Left renal pelvis (tissue), 4 donors: ENCODE measurements at regions not wholly inside any gene's neighbourhood (a gene's known extent, or its start where the extent isn't known, plus 50 kb on each side); places are given as distances from the start of the nearest gene placed in this dataset.

Experiments used
- DNase-seq, 4 donors: peaks; one replicate each; pipeline ENCODE4 v3.0.0-alpha.2; 2013; ENCODE audit warnings: low read depth in 4 of 4, low spot score in 3 of 4

GRCh38 chr9:109549386-109549785, 51.3 kb upstream of the PTPN3 start:
- DNase-seq: no peak

- no peak for DNase-seq
Measured at GRCh38 chr9:109551651-109552050, 53.5 kb upstream of the PTPN3 start.

DNA sequence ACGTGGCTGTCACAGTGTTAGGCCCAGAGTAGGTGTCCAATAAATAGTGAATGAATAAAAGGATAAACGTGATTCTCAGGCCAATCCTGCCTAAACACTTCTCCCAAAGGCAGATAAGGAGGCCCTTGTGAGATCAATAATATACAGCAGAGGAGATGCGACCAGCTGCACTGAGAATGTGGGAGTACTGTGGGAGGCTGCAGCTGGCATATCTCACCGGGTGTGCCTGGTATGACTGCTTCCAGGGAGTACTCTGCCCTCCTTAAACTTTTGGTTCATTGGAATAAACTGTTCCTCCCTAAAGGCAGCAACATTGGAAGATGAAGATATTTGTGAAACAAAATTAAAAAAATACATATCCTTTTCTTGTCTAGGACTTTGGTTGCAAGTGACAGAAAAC, 57.1 kb upstream of the PTPN3 start:
- no peak for DNase-seq

- DNase-seq: no peak
Measured at GRCh38 chr9:109556061-109556460, 58.0 kb upstream of the PTPN3 start.

GRCh38 chr9:109556786-109557185, 58.7 kb upstream of the PTPN3 start:
- no peak for DNase-seq

GRCh38 chr9:109557481-109557880, 59.4 kb upstream of the PTPN3 start:
- DNase-seq: no peak

DNA sequence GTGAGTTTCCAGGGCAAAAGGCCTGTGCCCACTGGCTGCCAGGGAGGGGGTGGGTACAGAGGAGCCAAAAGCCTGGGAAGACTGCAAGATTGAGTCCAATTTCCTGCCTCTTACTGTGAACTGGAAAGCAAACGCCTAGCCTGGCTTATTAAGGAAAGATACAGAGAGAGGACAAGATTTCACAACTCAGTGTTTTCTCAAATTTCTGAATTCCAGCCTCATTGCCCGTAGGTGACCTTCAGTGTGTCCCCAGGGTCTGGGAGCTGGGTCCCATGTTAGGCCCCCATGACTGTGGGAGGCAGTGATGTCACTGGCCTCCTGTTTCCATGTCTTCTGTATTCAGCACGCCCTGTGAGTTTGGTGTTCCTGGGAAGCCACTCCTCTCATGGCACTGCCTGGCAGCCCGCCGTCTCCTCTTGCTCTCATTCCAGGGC, 60.6 kb upstream of the PTPN3 start:
- no peak for DNase-seq

DNA sequence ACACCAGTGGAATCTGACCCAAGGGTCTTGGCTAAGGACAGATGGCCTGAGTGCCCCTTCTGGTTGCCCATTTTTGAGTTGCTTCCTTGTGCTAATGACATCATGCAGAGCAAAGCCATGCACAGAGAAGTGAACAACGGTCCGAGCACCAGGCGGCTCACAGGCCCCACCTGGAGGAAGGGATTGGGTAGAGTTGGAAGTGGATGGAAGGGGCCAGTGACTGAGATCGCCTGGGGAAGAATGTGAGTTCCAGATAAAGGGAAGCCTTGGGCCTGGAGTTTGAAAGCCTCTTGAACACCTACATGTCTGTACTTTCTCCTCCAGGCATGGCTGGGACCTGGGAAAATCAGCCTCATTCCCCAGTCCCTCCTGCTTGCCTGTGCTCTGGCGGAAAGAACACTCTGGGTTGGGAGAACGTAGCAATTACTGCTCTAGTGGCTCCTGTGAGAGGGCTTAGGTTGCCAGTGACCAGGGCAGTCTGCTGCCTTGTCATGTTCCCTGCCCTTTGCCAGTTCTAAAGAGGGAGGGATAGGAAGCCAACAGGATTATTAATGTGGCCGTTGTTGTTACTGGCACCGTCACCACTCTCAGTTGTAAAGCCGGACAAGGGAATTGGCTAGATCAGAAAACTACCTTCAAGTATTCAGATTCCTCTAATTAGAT, 62.5 kb upstream of the PTPN3 start:
- DNase-seq: no peak

DNA sequence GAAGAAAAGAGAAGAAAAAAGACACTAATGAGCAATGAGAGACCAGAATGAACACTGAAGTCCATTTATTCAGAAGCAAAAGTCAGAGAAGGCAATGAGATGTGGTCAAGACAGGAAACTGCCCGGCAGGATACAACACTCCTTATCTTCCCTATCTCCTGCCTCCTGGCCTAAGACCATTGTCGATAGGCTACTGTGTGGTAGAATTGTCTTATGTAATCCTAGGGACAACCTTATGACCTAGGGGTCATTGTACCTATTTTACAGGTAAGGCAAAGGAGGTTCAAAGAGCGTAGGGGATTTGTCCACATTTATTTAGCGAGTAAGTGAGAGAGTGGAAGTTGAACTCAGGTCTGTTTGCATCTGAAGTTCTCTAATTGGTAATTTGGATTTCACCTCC, 63.0 kb upstream of the PTPN3 start:
- no peak for DNase-seq

GRCh38 chr9:109568089-109568488, 70.0 kb upstream of the PTPN3 start:
- DNase-seq: no peak

GRCh38 chr9:109568568-109569210, 70.6 kb upstream of the PTPN3 start:
- DNase-seq: no peak

- DNase-seq: peak in 3 of 4 donors; percentile 31 to 61 (median 42)
Measured at GRCh38 chr9:109574061-109574882, 76.2 kb upstream of the PTPN3 start.

GRCh38 chr9:109576762-109577161, 78.7 kb upstream of the PTPN3 start:
- DNase-seq: no peak

DNA sequence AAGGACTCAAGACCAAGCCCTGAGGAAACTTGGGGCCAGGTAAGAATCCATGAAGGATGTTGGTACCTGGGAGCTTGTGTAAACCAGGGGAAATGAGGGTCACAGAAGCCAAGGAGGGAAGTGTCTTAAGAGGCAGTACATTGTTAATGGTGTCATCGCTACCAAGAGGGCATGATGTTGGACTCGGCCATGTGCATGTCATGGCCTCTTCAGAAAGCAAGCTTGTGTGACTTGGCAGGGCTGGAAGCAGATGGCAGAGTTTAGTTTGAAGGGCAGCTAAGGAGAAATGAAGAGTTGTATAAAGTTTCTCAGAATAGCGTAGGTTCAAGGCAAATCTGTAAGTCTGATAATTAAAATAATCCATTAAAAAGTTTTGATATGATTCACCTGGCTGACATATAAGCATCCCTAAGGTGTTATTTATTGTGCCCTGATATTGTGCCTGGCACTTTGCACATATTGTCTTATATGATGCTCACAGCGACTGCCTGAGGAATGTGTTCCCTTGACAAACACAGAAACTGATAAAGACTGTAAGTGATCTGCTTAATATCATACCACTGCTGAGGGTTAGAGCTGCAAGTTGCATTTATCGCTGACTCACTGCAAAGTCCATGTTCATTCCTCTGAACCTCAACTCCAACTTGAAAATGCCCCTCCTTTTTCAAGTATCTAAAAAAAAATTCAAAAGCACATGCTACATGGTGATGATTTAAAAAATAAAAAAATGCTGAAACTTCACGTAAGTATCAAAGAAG, 81.3 kb upstream of the PTPN3 start:
- DNase-seq: no peak

- DNase-seq: no peak
Measured at GRCh38 chr9:109582386-109582785, 84.3 kb upstream of the PTPN3 start.

DNA sequence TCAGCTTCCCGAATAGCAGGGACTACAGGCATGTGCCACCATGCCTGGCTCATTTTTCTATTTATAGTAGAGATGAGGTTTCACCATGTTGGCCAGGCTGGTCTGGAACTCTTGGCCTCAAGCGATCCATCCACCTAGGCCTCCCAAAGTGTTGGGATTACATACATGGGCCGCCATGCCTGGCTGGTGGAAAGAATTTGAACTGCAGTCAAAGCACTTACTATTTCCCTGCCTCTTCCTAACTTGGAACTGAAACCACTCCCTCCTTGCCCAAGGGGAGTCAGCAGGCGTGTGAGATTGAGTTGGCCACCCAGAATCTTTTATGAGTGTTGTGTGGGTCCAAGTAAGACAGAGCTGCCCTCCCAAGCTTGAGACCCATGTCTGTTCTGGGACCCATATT, 86.1 kb upstream of the PTPN3 start:
- DNase-seq: no peak

DNA sequence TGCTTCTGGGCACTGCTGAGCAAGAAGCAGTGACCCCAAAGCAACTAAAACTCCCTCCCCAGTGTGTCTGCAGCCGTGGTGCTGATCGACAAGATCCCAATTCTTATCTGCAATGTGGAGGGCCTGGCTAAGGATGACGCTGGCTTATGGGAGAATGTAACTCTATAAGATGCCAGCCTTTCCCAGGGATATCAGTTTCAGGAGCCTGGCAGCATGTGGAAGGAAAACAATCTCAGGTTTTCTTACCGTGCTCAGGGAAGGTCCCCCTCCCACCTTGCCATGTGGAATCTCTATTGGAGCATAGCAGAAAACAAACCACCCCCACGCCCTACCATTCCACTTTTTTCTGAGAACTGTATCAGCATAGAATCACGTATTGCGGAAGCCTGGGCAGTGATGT, 87.7 kb upstream of the PTPN3 start:
- DNase-seq: peak; percentile 50 to 80 (median 56)

- no peak for DNase-seq
Measured at GRCh38 chr9:109586993-109587392, 88.9 kb upstream of the PTPN3 start.

DNA sequence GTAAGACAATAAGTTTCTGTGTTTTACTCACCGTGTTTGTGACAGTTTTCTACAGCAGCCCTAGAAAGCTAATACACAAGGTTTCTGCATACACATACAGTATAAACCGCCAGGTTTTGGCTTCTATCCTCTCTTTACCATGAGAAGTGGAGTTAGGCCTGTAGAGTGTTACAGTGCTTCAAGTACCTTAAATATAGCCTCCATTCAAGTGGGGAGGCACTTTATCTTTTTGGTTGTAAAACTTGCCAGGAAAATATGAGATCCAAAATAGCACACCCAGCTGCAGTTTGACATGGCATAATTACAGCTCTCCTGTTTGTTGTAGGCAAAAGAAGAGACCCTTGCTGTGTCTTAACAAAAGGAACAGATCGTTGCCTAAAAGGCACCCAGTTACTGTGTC, 90.3 kb upstream of the PTPN3 start:
- no peak for DNase-seq

- no peak for DNase-seq
Measured at GRCh38 chr9:109590966-109591365, 92.9 kb upstream of the PTPN3 start.

DNA sequence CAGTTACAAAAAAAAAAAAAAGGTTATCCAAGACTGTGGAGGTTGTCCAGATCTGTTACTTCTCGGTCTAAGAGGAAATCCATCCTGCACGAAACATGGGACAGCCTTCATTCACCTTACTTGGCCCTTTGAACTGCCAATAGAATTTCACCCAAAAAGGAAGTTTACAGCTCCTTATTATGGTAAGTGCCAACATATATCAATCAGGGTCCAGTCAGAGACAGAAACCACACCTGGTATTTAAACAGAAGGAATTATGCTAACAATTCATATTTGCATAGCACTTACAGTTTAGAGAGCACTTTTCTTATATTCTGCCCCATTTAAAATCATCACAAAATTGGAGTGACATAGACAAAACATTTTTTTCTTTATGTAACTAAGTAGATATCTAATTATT, 93.6 kb upstream of the PTPN3 start:
- DNase-seq: no peak
